H1 (cell line): ENCODE measurements at regions not wholly inside any gene's neighbourhood (a gene's known extent, or its start where the extent isn't known, plus 50 kb on each side); places are given as distances from the start of the nearest gene placed in this dataset.

Experiments used
- CTCF ChIA-PET: fragments of 300-600 bp; sonication (Branson Sonifier 250); formaldehyde crosslinking; loops from one replicate; lab custom pipeline; 2021; ENCODE audit not compliant: partially characterized antibody; lab: Charles Lee
- POLR2A ChIA-PET: fragments of 300-600 bp; sonication (Branson Sonifier 250); formaldehyde crosslinking; loops from one replicate; lab custom pipeline; 2021; ENCODE audit warnings: inconsistent platforms; ENCODE audit not compliant: partially characterized antibody; lab: Charles Lee
- DNase-seq, 2 experiments: peaks; one replicate each; pipeline versions ENCODE4 v3.0.0 to v3.0.0-alpha.2; 2010 to 2022; ENCODE audit warnings: low spot score in 2 of 2, low read depth in 1 of 2, mixed read lengths in 1 of 2
- FAIRE-seq: peaks from 2 replicates; lab custom pipeline; 2011; peaks lifted over from hg19 to GRCh38; lab: Jason Lieb, UNC
- H2AFZ ChIP-seq: 2 replicates; pipeline ENCODE4 v1.8.1; 2012; ENCODE audit warnings: low read length, inconsistent platforms
- H2AK5ac ChIP-seq: 2 replicates; pipeline ENCODE4 v1.6.1; 2013; ENCODE audit warnings: low read depth, low read length
- H2BK120ac ChIP-seq: replicated peaks from 2 replicates; pipeline ENCODE3; 2013; ENCODE audit warnings: low read depth, low read length, inconsistent platforms
- H2BK12ac ChIP-seq: 2 replicates; pipeline ENCODE4 v1.6.1; 2013; ENCODE audit warnings: low read depth, low read length
- H2BK15ac ChIP-seq: 2 replicates; pipeline ENCODE4 v1.6.1; 2013; ENCODE audit warnings: low read length
- H2BK20ac ChIP-seq: 2 replicates; pipeline ENCODE4 v1.6.1; 2013; ENCODE audit warnings: low read length
- H2BK5ac ChIP-seq: 2 replicates; pipeline ENCODE4 v1.6.1; 2013; ENCODE audit warnings: low read depth, low read length
- H3K14ac ChIP-seq: 2 replicates; pipeline ENCODE4 v1.6.1; 2013; ENCODE audit warnings: inconsistent platforms; ENCODE audit not compliant: insufficient read length
- H3K18ac ChIP-seq: 2 replicates; pipeline ENCODE4 v1.6.1; 2013; ENCODE audit warnings: low read length; ENCODE audit errors: extremely low read depth
- H3K23ac ChIP-seq: 2 replicates; pipeline ENCODE4 v1.6.1; 2013; ENCODE audit warnings: inconsistent platforms; ENCODE audit not compliant: insufficient read length
- H3K23me2 ChIP-seq: 2 replicates; pipeline ENCODE4 v1.6.1; 2013; ENCODE audit warnings: low read depth, low read length
- H3K27ac ChIP-seq: 2 replicates; pipeline ENCODE4 v1.6.1; 2011; ENCODE audit warnings: low read depth, low read length, inconsistent platforms
- H3K27me3 ChIP-seq, 4 experiments: replicated peaks in 1 of 4; 1 replicate in 1 of 4; 2 replicates in 3 of 4; pipeline versions ENCODE4 v1.6.1 to v1.8.1; 2011 to 2013; ENCODE audit warnings: low read length in 3 of 4, mild to moderate bottlenecking in 3 of 4, inconsistent platforms in 2 of 4, mixed read lengths in 2 of 4, moderate library complexity in 1 of 4; ENCODE audit not compliant: control insufficient read depth in 3 of 4, insufficient read depth in 3 of 4; ENCODE audit errors: extremely low read depth in 1 of 4
- H3K36me3 ChIP-seq, 4 experiments: 2 replicates each; pipeline versions ENCODE4 v1.6.1 to v1.8.1; 2011 to 2013; ENCODE audit warnings: mild to moderate bottlenecking in 4 of 4, low read length in 3 of 4, moderate library complexity in 2 of 4, control low read depth in 1 of 4, inconsistent platforms in 1 of 4; ENCODE audit not compliant: insufficient read depth in 4 of 4, control insufficient read depth in 2 of 4
- H3K4ac ChIP-seq: replicated peaks from 2 replicates; pipeline ENCODE3; 2013; ENCODE audit warnings: low read length, low read depth, mixed read lengths, inconsistent platforms; ENCODE audit not compliant: insufficient read length
- H3K4me1 ChIP-seq, 4 experiments: replicated peaks in 1 of 4; 1 replicate in 1 of 4; 2 replicates in 3 of 4; pipeline versions ENCODE4 v1.6.1 to v1.8.1; 2011 to 2013; ENCODE audit warnings: low read length in 3 of 4, inconsistent platforms in 2 of 4, mixed read lengths in 1 of 4; ENCODE audit not compliant: insufficient read depth in 4 of 4, control insufficient read depth in 3 of 4
- H3K4me2 ChIP-seq, 2 experiments: 2 replicates each; pipeline versions ENCODE4 v1.6.1 to v1.8.1; 2011 to 2013; ENCODE audit warnings: low read depth in 2 of 2, low read length in 2 of 2, control low read depth in 1 of 2, inconsistent platforms in 1 of 2, mild to moderate bottlenecking in 1 of 2; ENCODE audit not compliant: insufficient read depth in 1 of 2
- H3K4me3 ChIP-seq, 4 experiments: fragments of 200-600, 300-600 bp in 1 of 4; sonication (generic), shearing (Covaris generic), sonication (Bioruptor Twin) in 1 of 4; 2 replicates each; pipeline versions ENCODE4 v1.5.1 to v1.8.1; 2011 to 2016; ENCODE audit warnings: low read length in 4 of 4, low read depth in 3 of 4, control low read depth in 2 of 4, inconsistent platforms in 2 of 4, mild to moderate bottlenecking in 2 of 4, mixed read lengths in 1 of 4, moderate library complexity in 1 of 4; ENCODE audit not compliant: insufficient read depth in 2 of 4; ENCODE audit errors: extremely low read depth in 1 of 4
- H3K56ac ChIP-seq: replicated peaks from 2 replicates; pipeline ENCODE3; 2013; ENCODE audit warnings: low read depth, mild to moderate bottlenecking, mixed read lengths, low read length, inconsistent platforms; ENCODE audit not compliant: insufficient read length
- H3K79me1 ChIP-seq: 2 replicates; pipeline ENCODE4 v1.6.1; 2013; ENCODE audit warnings: low read depth, low read length, control low read depth
- H3K79me2 ChIP-seq, 2 experiments: 2 replicates each; pipeline versions ENCODE4 v1.6.1 to v1.8.1; 2012 to 2013; ENCODE audit warnings: low read length in 2 of 2, mild to moderate bottlenecking in 2 of 2, inconsistent platforms in 1 of 2; ENCODE audit not compliant: insufficient read depth in 2 of 2, control insufficient read depth in 1 of 2
- H3K9ac ChIP-seq, 4 experiments: replicated peaks in 1 of 4; 1 replicate in 1 of 4; 2 replicates in 3 of 4; pipeline versions ENCODE4 v1.6.1 to v1.8.1; 2011 to 2013; ENCODE audit warnings: low read depth in 3 of 4, low read length in 3 of 4, control low read depth in 2 of 4, mild to moderate bottlenecking in 2 of 4, moderate library complexity in 2 of 4, inconsistent platforms in 1 of 4; ENCODE audit errors: extremely low read depth in 1 of 4
- H3K9me3 ChIP-seq, 2 experiments: 2 replicates each; pipeline versions ENCODE4 v1.6.1 to v1.8.1; 2012 to 2013; ENCODE audit warnings: mild to moderate bottlenecking in 2 of 2, moderate library complexity in 2 of 2, control low read depth in 1 of 2, inconsistent platforms in 1 of 2, low read depth in 1 of 2, low read length in 1 of 2, mixed read lengths in 1 of 2; ENCODE audit not compliant: insufficient read depth in 2 of 2
- H4K20me1 ChIP-seq, 2 experiments: replicated peaks in 1 of 2; 2 replicates each; pipeline versions ENCODE3 to v1.8.1; 2011 to 2013; ENCODE audit warnings: inconsistent platforms in 2 of 2, low read length in 2 of 2, mild to moderate bottlenecking in 1 of 2; ENCODE audit not compliant: insufficient read depth in 2 of 2, control insufficient read depth in 1 of 2
- H4K5ac ChIP-seq: 2 replicates; pipeline ENCODE4 v1.6.1; 2013; ENCODE audit warnings: low read length, low read depth, mixed read lengths, inconsistent platforms; ENCODE audit not compliant: insufficient read length
- H4K8ac ChIP-seq: 2 replicates; pipeline ENCODE4 v1.8.0; 2013; ENCODE audit warnings: mild to moderate bottlenecking, moderate library complexity, low read length, inconsistent platforms; ENCODE audit not compliant: insufficient read depth; ENCODE audit errors: extremely low read depth
- H4K91ac ChIP-seq: replicated peaks from 2 replicates; pipeline ENCODE3; 2013; ENCODE audit warnings: low read length, mixed read lengths, inconsistent platforms; ENCODE audit not compliant: insufficient read length
- KDM4A ChIP-seq: IDR thresholded peaks from one replicate; pipeline ENCODE4 v1.7.1; 2012; ENCODE audit warnings: low read depth, mild to moderate bottlenecking, moderate library complexity, low read length, inconsistent platforms; ENCODE audit not compliant: severe bottlenecking
- POU5F1 ChIP-seq: IDR thresholded peaks from 2 replicates; pipeline ENCODE4 v1.6.1; 2011; ENCODE audit warnings: low read depth, mild to moderate bottlenecking, low read length, moderate library complexity
- RBBP5 ChIP-seq: IDR thresholded peaks from 2 replicates; pipeline ENCODE4 v1.7.1; 2012; ENCODE audit warnings: low read depth, mild to moderate bottlenecking, inconsistent platforms, low read length, moderate library complexity, borderline replicate concordance
- SAP30 ChIP-seq: fragments of 300-600 bp; sonication (generic); IDR thresholded peaks from 2 replicates; pipeline ENCODE4 v1.7.1; 2012; ENCODE audit warnings: low read length, moderate library complexity, mild to moderate bottlenecking, inconsistent platforms; ENCODE audit not compliant: insufficient read depth, insufficient replicate concordance
- SUZ12 ChIP-seq: fragments of 200-600 bp; sonication (generic); IDR thresholded peaks from 2 replicates; pipeline ENCODE4 v1.6.1; 2012; ENCODE audit warnings: mild to moderate bottlenecking, inconsistent platforms, low read length, moderate library complexity, mixed read lengths
- TBP ChIP-seq: IDR thresholded peaks from 2 replicates; pipeline ENCODE4 v1.6.1; 2011; ENCODE audit warnings: low read depth, low read length, improper control_type of control experiment
- TEAD4 ChIP-seq: IDR thresholded peaks from 2 replicates; pipeline ENCODE4 v1.6.1; 2012; ENCODE audit warnings: low read depth, low read length, inconsistent platforms, mixed read lengths
- WGBS, 2 experiments: shearing (Covaris generic) in 1 of 2; methylation state at CpG; one replicate each; pipeline versions ENCODE4 v1.1.6 to v1.1.7; 2013 to 2015; ENCODE audit warnings: low lambda C conversion rate in 2 of 2, mixed read lengths in 2 of 2, inconsistent platforms in 1 of 2, low coverage in 1 of 2, missing lambda C conversion rate in 1 of 2; ENCODE audit not compliant: insufficient replicate concordance in 2 of 2, insufficient coverage in 1 of 2, insufficient read length in 1 of 2; ENCODE audit errors: extremely low coverage in 1 of 2, missing lambda C conversion rate in 1 of 2; 5-methylcytosine and 5-hydroxymethylcytosine counted together

DNA sequence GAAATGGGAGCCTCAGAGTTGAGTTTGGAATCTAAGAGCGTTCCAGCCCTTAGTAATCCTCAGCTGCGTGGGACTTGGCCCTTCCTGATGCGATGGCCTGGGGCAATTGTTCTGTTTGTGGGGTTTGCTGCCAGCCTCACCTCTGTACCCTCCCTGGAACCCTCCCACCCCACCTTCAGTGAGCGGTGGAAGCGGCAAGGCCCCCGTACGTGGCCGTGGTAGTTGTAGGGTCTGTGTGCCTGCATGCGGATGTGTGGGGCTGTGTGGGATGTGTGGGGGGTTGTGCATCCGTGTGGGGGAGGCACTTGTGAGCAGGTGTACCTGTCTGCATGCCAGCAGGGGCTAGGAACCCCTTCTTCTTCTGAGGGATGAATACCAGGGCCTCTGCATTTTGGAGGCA is 65.4 kb upstream of the ADRA2C start:
- no peak for DNase-seq
- TF ChIP-seq RBBP5 (no peak), SUZ12 (no peak), TEAD4 (no peak), POU5F1 (no peak), KDM4A (no peak), TBP (no peak), SAP30 (no peak)
- TF ChIP-seq, all 59 proteins: peak for 0
- CTCF ChIA-PET = interaction anchor here (0.6 to 1.4 kb wide), 9 partner anchors 9 to 1095 kb away, joined by 3 to 5 read pairs (median 3); no protein-coding TSS in a partner anchor
- Histone ChIP-seq H4K20me1 (no peaks in the 10 kb centered on the region), H3K4me2 (no peak overlapping the region), H2AK5ac (peak overlapping the region; percentile 8; the same call in 1 of the 2 replicates), H3K4me1 (peaks cover 0 to 18% (median 7%) of the 10 kb centered on the region in 4 experiments; a peak in 6 of 7 replicates), H3K27ac (no peak overlapping the region), H3K23me2 (no peaks in the 10 kb centered on the region), H4K8ac (no peak overlapping the region), H3K9ac (no peak overlapping the region), H3K4ac (no peak overlapping the region), H3K79me1 (no peaks in the 10 kb centered on the region), H2BK15ac (0 out of 2 replicates have a peak overlapping the region, but pooled peaks have one; percentile 46), H2BK5ac (no peak overlapping the region), H3K14ac (no peak overlapping the region), H3K4me3 (no peak overlapping the region), H4K5ac (no peak overlapping the region), H3K27me3 (no peaks in the 10 kb centered on the region), H4K91ac (no peak overlapping the region), H2AFZ (no peak overlapping the region), H3K79me2 (no peaks in the 10 kb centered on the region), H3K9me3 (peaks cover 0 to 3% of the 10 kb centered on the region in 2 experiments; a peak in 1 of 4 replicates), H3K56ac (no peak overlapping the region), H3K18ac (no peak overlapping the region; the same call in 1 of the 2 replicates), H3K36me3 (no peaks in the 10 kb centered on the region), H3K23ac (no peak overlapping the region), H2BK20ac (no peak overlapping the region), H2BK12ac (0 out of 2 replicates have a peak overlapping the region, but pooled peaks have one; percentile 1), H2BK120ac (no peak overlapping the region)
- POLR2A ChIA-PET = interaction anchor here (1.1 kb wide), 1 partner anchor 21 kb away, joined by 3 read pairs; no protein-coding TSS in a partner anchor
- WGBS, 2 experiments = 96% methylated on average over 10 of the region's 10 CpGs; no CpG with 5 or more reads in 1 of the 2 experiments
- FAIRE-seq = no peak
